Central memory CD8-positive, alpha-beta T cell (primary cell): ENCODE measurements at regions not wholly inside any gene's neighbourhood (a gene's known extent, or its start where the extent isn't known, plus 50 kb on each side); places are given as distances from the start of the nearest gene placed in this dataset.

Experiments used
- ATAC-seq: fragments of 150-1000 bp; cut with Tn5 transposase; replicated peaks from 2 replicates; pipeline ENCODE4 v1.10.0; 2022; ENCODE audit warnings: mild to moderate bottlenecking, moderate FRiP score, moderate number of reproducible peaks; ENCODE audit not compliant: poor library complexity, severe bottlenecking; ENCODE audit errors: extremely low read depth
- DNase-seq, 2 donors: peaks; one replicate each; pipeline ENCODE4 v3.0.0; 2021; ENCODE audit warnings: low spot score in 2 of 2
- H3K27ac Mint-ChIP-seq: one replicate; pipeline ENCODE4 v1.8.0; 2022; ENCODE audit warnings: low read depth, mild to moderate bottlenecking, moderate library complexity, mixed read lengths
- H3K27me3 Mint-ChIP-seq: one replicate; pipeline ENCODE4 v1.8.0; 2022; ENCODE audit warnings: mixed read lengths
- H3K36me3 Mint-ChIP-seq: one replicate; pipeline ENCODE4 v1.8.0; 2022; ENCODE audit warnings: mild to moderate bottlenecking, moderate library complexity, mixed read lengths; ENCODE audit not compliant: insufficient read depth
- H3K4me1 Mint-ChIP-seq: one replicate; pipeline ENCODE4 v1.8.0; 2022; ENCODE audit warnings: mixed read lengths
- H3K4me3 Mint-ChIP-seq: one replicate; pipeline ENCODE4 v1.8.0; 2022; ENCODE audit warnings: mild to moderate bottlenecking, moderate library complexity, mixed read lengths
- H3K9me3 Mint-ChIP-seq: one replicate; pipeline ENCODE4 v1.8.0; 2022; ENCODE audit warnings: mixed read lengths

DNA sequence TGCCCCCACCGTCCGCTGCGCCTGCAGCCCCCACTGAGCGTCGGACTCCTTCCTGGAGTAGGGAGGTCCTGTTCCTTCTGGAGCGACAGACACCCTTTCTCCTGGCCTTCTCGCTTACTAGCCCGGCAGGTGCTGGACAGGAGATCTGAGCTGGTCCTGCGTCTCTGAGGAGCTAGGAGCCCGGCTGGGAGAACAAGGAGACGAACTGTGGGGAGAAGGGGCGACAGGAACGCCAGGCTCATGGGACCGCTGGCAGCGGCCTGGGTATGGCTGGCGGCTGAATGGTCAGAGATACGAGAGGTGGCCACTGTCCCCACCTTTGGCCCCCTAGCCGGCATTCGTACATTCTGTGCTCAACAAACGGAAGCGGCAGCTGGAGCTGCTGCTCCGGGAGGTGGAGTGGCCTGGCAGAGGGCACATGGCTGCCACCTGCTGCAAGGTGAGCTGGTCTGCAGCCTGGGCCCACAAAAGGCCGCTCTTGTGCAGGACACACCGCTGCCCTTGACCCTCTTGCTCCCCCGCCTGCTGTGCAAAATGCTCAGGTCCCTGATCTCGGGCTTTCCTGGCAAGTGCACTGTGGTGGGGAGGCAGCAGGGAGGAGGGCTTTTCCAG is 2066.7 kb downstream of the TP53TG3F start:
- Mint-ChIP-seq H3K27me3 (no peaks in the 10 kb centered on the region), H3K4me1 (no peaks in the 10 kb centered on the region), H3K36me3 (no peaks in the 10 kb centered on the region), H3K4me3 (no peak overlapping the region), H3K27ac (no peak overlapping the region), H3K9me3 (peaks cover 23% of the 10 kb centered on the region)
- ATAC-seq (no peak), DNase-seq (no peak)

DNA sequence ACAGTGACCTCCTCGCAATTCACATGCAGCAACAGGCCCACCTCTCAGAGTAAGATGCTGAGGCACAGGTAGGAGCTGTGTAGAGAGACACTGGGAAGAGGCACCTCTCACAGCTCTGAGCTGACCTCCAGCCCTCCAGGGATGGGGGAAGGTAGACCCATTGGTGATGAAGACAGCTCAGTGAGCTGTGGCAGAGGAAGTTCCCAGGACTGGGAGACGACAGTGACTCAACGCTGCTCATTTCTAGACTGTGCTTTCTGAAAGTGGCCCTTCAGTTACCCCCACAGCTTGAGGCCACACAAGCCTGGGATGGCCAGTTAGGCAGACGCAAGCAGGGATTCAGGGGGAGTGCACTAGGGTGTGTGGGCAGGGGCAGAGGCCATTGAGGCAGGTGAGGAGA is 2073.2 kb downstream of the TP53TG3F start:
- DNase-seq (no peak), ATAC-seq (no peak)
- Mint-ChIP-seq H3K9me3 (peaks cover 21% of the 10 kb centered on the region), H3K27ac (no peak overlapping the region), H3K36me3 (peaks cover 3% of the 10 kb centered on the region), H3K27me3 (no peaks in the 10 kb centered on the region), H3K4me3 (no peak overlapping the region), H3K4me1 (no peaks in the 10 kb centered on the region)

DNA sequence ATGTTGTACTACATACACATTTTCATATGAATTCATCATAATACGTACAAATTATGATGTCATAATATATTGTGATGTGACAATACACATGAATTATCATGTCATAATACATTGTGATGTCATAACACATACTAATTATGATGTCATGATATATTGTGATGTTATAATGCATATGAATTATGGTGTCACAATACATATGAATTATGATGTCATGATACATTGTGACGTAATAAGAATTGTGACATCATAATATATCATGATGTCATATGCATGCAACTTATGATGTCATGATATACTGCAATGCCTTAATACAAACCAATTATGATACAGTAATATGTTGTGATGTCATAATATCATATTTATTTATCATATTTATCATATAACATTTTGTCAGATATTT is 2074.3 kb downstream of the TP53TG3F start:
- H3K4me1 Mint-ChIP-seq, result no peaks in the 10 kb centered on the region
- peaks cover 16% of the 10 kb centered on the region for H3K9me3 Mint-ChIP-seq
- DNase-seq, result no peak
- no peak overlapping the region for H3K27ac Mint-ChIP-seq
- ATAC-seq, result no peak
- no peaks in the 10 kb centered on the region for H3K27me3 Mint-ChIP-seq
- H3K36me3 Mint-ChIP-seq, result peaks cover 3% of the 10 kb centered on the region
- H3K4me3 Mint-ChIP-seq, result no peak overlapping the region

DNA sequence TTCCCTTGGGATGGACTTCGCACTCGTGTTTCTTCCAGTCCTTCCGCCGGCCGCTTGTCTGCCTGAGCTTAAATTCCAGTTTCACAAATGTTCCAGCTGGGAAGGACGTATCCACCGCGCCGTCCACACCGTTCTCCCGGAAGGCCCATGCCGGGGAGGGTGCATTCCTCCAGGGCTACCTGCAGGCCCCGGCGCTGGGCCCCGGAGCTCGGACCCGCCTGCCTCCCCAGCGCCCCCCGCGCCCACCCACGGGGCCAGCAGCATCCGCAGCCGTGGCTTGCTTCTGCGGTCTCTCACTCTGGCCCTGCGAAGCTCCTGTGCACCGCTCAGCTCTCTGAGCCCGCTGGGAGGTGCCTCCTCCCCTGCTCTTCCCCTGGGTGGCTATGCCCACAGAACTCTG is 2084.1 kb downstream of the TP53TG3F start:
- DNase-seq (no peak), ATAC-seq (no peak)
- Mint-ChIP-seq H3K27ac (no peak overlapping the region), H3K9me3 (peaks cover 21% of the 10 kb centered on the region), H3K4me1 (no peaks in the 10 kb centered on the region), H3K27me3 (no peaks in the 10 kb centered on the region), H3K36me3 (no peaks in the 10 kb centered on the region), H3K4me3 (no peak overlapping the region)

DNA sequence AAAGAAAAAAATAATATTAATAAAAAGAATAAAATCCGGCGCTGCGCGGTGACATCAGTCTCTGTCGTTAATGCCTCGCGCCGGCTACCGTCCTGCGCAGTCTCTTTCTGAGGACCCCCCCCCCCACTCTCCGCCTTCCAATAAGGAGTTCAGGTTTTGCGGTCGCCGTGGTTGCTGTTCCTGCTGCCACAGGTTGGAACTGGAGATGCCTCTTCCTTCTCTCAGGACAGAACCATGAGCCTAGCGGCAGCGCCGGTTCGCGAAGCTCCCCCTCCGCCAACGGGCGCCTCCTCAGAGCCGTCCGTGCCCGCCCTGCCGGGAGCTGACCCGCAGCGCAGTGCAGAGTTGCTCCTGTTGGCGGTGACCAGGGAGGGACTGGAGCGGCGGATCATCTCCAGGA is 2093.4 kb downstream of the TP53TG3F start:
- ATAC-seq, result no peak
- no peak overlapping the region for H3K27ac Mint-ChIP-seq
- no peak overlapping the region for H3K4me3 Mint-ChIP-seq
- peaks cover 26% of the 10 kb centered on the region for H3K9me3 Mint-ChIP-seq
- DNase-seq, result no peak
- H3K27me3 Mint-ChIP-seq, result no peaks in the 10 kb centered on the region
- no peaks in the 10 kb centered on the region for H3K4me1 Mint-ChIP-seq
- H3K36me3 Mint-ChIP-seq, result no peaks in the 10 kb centered on the region

DNA sequence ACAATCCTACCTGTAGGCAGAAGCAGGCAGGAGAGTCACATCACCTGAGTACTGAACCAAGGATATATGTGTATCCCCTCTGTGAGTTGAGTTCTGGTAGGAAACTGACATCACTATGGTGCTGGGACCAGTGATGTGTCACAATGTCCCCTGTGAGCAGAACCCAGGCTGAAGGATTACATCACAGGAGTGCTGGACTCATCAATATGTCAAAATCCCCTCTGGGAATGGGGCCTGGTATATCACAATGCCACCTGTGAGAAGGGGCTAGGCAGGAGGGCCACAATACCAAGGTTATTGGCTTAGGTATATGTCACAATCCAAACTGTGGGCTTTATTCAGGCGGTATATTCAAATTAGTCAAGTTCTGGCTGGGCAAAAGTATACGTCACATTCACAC is 2098.3 kb downstream of the TP53TG3F start:
- no peaks in the 10 kb centered on the region for H3K4me1 Mint-ChIP-seq
- peaks cover 11% of the 10 kb centered on the region for H3K9me3 Mint-ChIP-seq
- H3K4me3 Mint-ChIP-seq, result no peak overlapping the region
- ATAC-seq, result no peak
- H3K27ac Mint-ChIP-seq, result no peak overlapping the region
- H3K36me3 Mint-ChIP-seq, result no peaks in the 10 kb centered on the region
- no peaks in the 10 kb centered on the region for H3K27me3 Mint-ChIP-seq
- DNase-seq, result no peak

DNA sequence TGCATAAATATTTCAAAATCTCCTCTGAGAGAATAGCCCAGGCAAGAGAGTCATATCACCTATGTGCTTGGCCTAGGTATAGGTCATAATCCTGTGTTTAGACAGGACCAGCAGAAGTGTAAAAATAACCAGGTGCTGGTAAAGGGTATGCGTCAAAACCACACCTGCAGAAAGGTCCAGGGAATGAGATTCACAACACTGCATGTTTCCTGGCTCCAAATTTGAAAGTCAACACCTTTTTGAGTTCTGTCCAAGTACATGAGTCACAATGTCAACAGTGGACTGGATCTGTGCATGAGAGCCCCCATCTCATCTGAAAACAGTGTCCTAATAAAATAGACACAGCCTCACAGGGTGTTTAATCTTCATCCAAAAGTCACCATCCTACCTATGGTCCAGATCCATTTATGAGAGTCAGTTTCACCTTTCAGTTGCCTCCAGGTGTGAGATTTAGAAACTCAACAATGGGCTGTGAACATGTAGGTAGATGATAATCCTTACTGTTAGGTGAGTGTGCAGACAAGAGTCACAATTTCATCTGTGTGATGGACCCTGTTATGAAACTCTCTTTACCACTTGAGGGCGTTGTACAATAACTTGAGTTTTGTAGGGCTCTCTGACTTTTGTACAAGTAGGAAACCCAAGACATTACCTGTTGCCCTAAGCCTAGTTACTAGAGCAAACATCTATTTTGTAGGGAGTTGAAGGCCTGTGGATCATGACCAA is 2100.7 kb downstream of the TP53TG3F start:
- Mint-ChIP-seq H3K27ac (no peak overlapping the region), H3K36me3 (no peaks in the 10 kb centered on the region), H3K4me1 (no peaks in the 10 kb centered on the region), H3K27me3 (no peaks in the 10 kb centered on the region), H3K9me3 (peaks cover 6% of the 10 kb centered on the region), H3K4me3 (no peak overlapping the region)
- ATAC-seq, result no peak
- no peak for DNase-seq

DNA sequence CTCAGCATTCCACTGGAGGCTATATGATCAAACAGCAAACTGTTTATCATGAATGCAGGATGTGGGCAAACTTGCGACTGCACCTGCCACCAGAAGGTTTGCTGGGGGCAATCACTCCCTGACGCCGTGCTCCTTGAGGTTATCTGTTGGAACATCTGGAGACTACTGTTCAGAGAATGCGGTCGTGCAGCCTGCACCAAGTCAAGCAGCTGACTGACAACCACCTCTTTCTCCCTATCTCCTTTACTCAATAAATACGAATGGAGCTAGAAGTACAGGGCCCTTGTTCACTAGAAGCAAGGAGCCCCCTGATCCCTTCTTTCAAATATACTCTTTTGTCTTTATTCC is 2101.2 kb downstream of the TP53TG3F start:
- H3K36me3 Mint-ChIP-seq, result no peaks in the 10 kb centered on the region
- H3K27me3 Mint-ChIP-seq, result no peaks in the 10 kb centered on the region
- DNase-seq (no peak), ATAC-seq (no peak)
- H3K4me3 Mint-ChIP-seq, result no peak overlapping the region
- H3K9me3 Mint-ChIP-seq, result peaks cover 8% of the 10 kb centered on the region
- H3K27ac Mint-ChIP-seq, result no peak overlapping the region
- H3K4me1 Mint-ChIP-seq, result no peaks in the 10 kb centered on the region

DNA sequence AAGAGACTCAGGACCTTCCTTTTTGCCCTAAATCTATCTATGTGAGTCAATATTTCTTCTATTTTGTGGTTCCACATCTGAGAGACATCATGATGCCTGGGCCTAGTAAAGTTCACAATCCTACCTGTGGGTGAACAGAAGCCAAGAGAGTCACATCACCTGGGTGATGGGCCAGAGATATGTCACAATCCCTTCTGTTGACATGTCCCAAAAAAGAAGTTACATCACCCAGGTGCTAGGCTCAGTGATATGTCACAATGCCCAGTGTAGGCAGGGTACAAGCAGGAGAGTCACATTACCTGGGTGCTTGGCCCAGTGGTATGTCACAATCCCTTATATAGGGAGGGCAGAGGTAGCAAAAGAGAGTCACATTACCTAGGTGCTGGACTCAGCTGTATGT is 2101.9 kb downstream of the TP53TG3F start:
- Mint-ChIP-seq H3K27me3 (no peaks in the 10 kb centered on the region), H3K27ac (no peak overlapping the region), H3K36me3 (no peaks in the 10 kb centered on the region), H3K4me3 (no peak overlapping the region), H3K4me1 (no peaks in the 10 kb centered on the region), H3K9me3 (peaks cover 11% of the 10 kb centered on the region)
- no peak for ATAC-seq
- no peak for DNase-seq

DNA sequence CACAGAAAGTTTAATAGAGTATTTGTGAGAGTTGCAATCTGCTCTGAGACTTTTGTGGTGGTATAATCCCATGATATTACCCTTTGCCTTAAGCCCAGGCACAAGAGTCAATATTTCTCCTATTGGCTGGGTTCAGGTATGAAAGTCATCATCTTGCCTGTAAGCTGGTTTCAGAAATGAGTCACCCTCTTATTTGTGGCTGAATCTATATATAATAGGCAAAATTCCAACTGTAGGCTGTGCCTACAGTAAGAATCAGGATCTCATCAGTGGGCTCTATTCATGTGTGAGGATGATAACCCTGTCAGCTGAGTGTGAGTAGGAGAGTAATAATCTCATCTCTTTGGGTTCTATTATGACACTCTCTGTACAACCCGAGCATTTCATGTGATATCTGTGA is 2103.1 kb downstream of the TP53TG3F start:
- no peaks in the 10 kb centered on the region for H3K4me1 Mint-ChIP-seq
- H3K36me3 Mint-ChIP-seq, result no peaks in the 10 kb centered on the region
- peaks cover 11% of the 10 kb centered on the region for H3K9me3 Mint-ChIP-seq
- ATAC-seq (no peak), DNase-seq (no peak)
- H3K27me3 Mint-ChIP-seq, result no peaks in the 10 kb centered on the region
- H3K4me3 Mint-ChIP-seq, result no peak overlapping the region
- H3K27ac Mint-ChIP-seq, result no peak overlapping the region

DNA sequence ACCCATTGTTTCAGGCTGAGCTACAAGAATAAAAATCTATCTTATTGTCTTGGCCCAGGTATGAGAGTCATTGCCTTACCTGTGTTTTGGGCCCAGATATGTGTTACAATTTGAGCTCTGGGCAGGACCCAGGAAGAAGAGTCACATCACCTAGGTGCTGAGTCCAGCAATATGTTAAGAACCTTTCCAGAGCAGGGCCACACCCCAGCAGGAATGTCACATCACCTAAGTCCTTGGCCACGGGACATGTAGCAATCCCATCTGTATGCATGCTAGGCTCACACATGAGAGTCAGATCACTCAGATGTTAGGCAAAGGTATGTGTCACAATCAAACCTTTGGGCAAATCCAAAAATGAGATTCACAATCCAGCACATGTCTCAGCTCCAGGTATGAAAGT is 2103.5 kb downstream of the TP53TG3F start:
- Mint-ChIP-seq H3K4me3 (no peak overlapping the region), H3K4me1 (no peaks in the 10 kb centered on the region), H3K36me3 (no peaks in the 10 kb centered on the region), H3K27me3 (no peaks in the 10 kb centered on the region), H3K27ac (no peak overlapping the region), H3K9me3 (peaks cover 14% of the 10 kb centered on the region)
- ATAC-seq (no peak), DNase-seq (no peak)

DNA sequence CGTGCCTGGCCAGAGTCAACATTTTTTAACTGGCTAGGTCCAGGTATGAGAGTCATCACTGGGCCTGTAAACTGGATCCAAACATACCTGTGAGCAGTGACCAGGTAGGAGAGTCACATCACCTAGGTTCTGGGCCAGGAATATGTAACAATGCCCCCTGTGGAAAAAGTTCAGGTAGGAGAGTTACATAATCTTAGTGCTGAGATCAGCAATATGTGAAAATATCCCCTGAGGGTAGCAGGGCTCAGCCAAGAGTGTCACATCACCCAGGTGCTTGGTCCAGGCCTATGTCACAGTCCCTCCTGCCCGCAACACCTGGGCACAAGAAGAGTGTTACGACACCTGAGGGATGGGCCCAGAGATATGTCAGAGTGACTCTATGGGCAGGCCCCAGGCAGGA is 2104.7 kb downstream of the TP53TG3F start:
- H3K27ac Mint-ChIP-seq, result no peak overlapping the region
- H3K9me3 Mint-ChIP-seq, result peaks cover 19% of the 10 kb centered on the region
- no peak for DNase-seq
- no peak overlapping the region for H3K4me3 Mint-ChIP-seq
- H3K4me1 Mint-ChIP-seq, result no peaks in the 10 kb centered on the region
- ATAC-seq, result no peak
- no peaks in the 10 kb centered on the region for H3K27me3 Mint-ChIP-seq
- no peaks in the 10 kb centered on the region for H3K36me3 Mint-ChIP-seq

DNA sequence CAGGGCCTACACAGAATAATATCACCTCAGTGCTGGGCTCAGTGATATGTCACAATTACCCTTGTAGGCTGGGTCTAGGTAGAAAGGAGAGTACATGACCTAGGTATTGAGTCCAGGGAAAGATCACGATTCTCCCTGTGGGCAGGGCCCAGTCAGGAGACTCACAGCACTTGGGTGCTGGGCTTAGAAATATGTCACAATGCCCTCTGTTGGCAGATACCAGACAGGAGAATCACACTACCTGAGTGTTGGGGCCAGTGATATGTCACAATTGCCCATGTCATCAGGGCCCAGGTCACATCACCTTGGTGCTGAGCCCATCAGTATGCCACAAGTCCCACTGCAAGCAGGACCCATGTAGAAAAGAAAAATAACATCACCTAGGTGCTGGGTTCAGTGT is 2105.5 kb downstream of the TP53TG3F start:
- Mint-ChIP-seq H3K36me3 (no peaks in the 10 kb centered on the region), H3K27ac (no peak overlapping the region), H3K9me3 (peaks cover 24% of the 10 kb centered on the region), H3K27me3 (no peaks in the 10 kb centered on the region), H3K4me3 (no peak overlapping the region), H3K4me1 (no peaks in the 10 kb centered on the region)
- no peak for ATAC-seq
- no peak for DNase-seq
